ENCODE measurements at regions not wholly inside any gene's neighbourhood (a gene's known extent, or its start where the extent isn't known, plus 50 kb on each side); places are given as distances from the start of the nearest gene placed in this dataset.

GRCh38 chr21:32131960-32132359 is 146.9 kb downstream of the MIS18A start:
- DNase-seq = no peak
- H3K36me3 ChIP-seq = no peaks in the 10 kb centered on the region
- H3K27me3 ChIP-seq = no peaks in the 10 kb centered on the region
- H3K4me3 ChIP-seq = no peak overlapping the region
- peaks cover 0 to 6% (median 0%) of the 10 kb centered on the region in 4 donors for H3K9me3 ChIP-seq
- no peak for TF ChIP-seq EP300 (IDR thresholded peaks at IDR 0.05)
- intact Hi-C loops (cut with DNase I) = no loop called here
- WGBS, 2 donors = 59 to 66% methylated on average over 5 of the region's 5 CpGs
- no peak overlapping the region for H3K27ac ChIP-seq
- H3K4me1 ChIP-seq = peaks cover 0 to 6% (median 0%) of the 10 kb centered on the region in 4 donors

DNA sequence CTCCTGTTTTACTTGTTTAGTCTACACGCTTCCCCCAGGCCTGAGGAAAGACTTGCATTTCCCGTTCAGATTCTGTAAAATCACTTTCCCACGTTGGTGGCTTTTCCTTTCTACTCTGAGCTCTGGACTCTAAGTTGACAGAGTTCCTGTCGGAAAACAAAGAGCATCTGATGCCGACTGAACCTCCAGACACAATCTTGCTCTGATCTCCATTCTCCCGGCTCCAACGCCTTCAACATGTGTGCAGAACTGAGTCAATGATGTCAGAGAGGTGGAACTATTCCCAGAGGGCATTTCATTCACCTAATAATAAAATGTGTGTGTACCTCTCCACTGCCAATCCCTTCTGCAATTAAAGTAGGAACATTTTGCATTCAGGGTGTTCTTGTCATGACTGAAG is 147.7 kb downstream of the MIS18A start:
- Histone ChIP-seq H3K9me3 (peaks cover 0 to 6% (median 0%) of the 10 kb centered on the region in 4 donors), H3K4me3 (no peak overlapping the region), H3K27ac (no peak overlapping the region), H3K27me3 (no peaks in the 10 kb centered on the region), H3K4me1 (peaks cover 0 to 6% (median 0%) of the 10 kb centered on the region in 4 donors), H3K36me3 (no peaks in the 10 kb centered on the region)
- intact Hi-C loops (cut with DNase I) = no loop called here
- WGBS, 2 donors = 47 to 71% methylated on average over 7 of the region's 7 CpGs
- no peak for DNase-seq
- TF ChIP-seq EP300 (IDR thresholded peaks at IDR 0.05) (no peak), POLR2AphosphoS5 (IDR thresholded peaks at IDR 0.05) (no peak), CTCF (IDR thresholded peaks at IDR 0.05) (no peak), POLR2A (IDR thresholded peaks at IDR 0.05) (no peak)

GRCh38 chr21:32130031-32130891 is 148.6 kb downstream of the MIS18A start:
- no peak for DNase-seq
- Histone ChIP-seq H3K27ac (no peak overlapping the region), H3K27me3 (no peaks in the 10 kb centered on the region), H3K9me3 (peaks cover 0 to 6% (median 0%) of the 10 kb centered on the region in 4 donors), H3K4me1 (peaks cover 0 to 6% (median 0%) of the 10 kb centered on the region in 4 donors), H3K4me3 (no peak overlapping the region), H3K36me3 (no peaks in the 10 kb centered on the region)
- 86% methylated on average over 5 of the region's 5 CpGs for WGBS, 2 donors
- TF ChIP-seq CTCF (IDR thresholded peaks at IDR 0.05) = no peak
- TF ChIP-seq POLR2A (IDR thresholded peaks at IDR 0.05) = no peak
- TF ChIP-seq EP300 (IDR thresholded peaks at IDR 0.05) = no peak
- no peak for TF ChIP-seq POLR2AphosphoS5 (IDR thresholded peaks at IDR 0.05)
- intact Hi-C loops (cut with DNase I) = no loop called here

DNA sequence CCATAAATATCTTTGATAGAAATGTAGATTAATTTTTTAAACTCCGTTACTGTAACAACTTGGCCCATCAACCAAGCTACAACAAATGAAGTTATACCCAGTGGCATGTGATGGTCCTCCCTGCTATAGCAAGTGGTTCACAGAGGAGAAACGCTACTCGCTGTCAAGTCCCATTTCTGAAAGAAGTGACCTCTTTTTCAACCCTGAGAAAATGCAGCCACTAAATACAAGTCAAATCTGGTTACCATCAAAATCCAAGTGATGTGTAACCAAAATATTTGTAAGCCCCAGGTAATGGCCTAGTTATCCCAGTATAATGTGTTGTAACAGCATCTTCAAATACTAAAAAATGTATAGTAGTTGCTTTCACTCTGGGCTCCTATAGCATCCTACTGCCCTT is 151.8 kb downstream of the MIS18A start:
- peaks cover 0 to 3% (median 0%) of the 10 kb centered on the region in 4 donors for H3K4me1 ChIP-seq
- H3K36me3 ChIP-seq = no peaks in the 10 kb centered on the region
- H3K9me3 ChIP-seq = peaks cover 0 to 6% (median 1%) of the 10 kb centered on the region in 4 donors
- no peaks in the 10 kb centered on the region for H3K27me3 ChIP-seq
- no peak overlapping the region for H3K4me3 ChIP-seq
- 73 to 88% methylated on average over 3 of the region's 3 CpGs for WGBS, 2 donors
- intact Hi-C loops (cut with DNase I) = no loop called here
- no peak overlapping the region for H3K27ac ChIP-seq
- DNase-seq = no peak
- TF ChIP-seq POLR2AphosphoS5 (IDR thresholded peaks at IDR 0.05) = no peak
- TF ChIP-seq CTCF (IDR thresholded peaks at IDR 0.05) = no peak
- no peak for TF ChIP-seq EP300 (IDR thresholded peaks at IDR 0.05)
- TF ChIP-seq POLR2A (IDR thresholded peaks at IDR 0.05) = no peak

GRCh38 chr21:32122082-32122481 is 156.8 kb downstream of the MIS18A start:
- no peak for DNase-seq
- intact Hi-C loops (cut with DNase I) = no loop called here
- no peak overlapping the region for H3K4me3 ChIP-seq
- peaks cover 0 to 4% (median 0%) of the 10 kb centered on the region in 4 donors for H3K9me3 ChIP-seq
- TF ChIP-seq POLR2A (IDR thresholded peaks at IDR 0.05) (no peak), POLR2AphosphoS5 (IDR thresholded peaks at IDR 0.05) (no peak), CTCF (IDR thresholded peaks at IDR 0.05) (no peak), EP300 (IDR thresholded peaks at IDR 0.05) (no peak)
- H3K36me3 ChIP-seq = no peaks in the 10 kb centered on the region
- H3K4me1 ChIP-seq = no peaks in the 10 kb centered on the region
- H3K27ac ChIP-seq = no peak overlapping the region
- no peaks in the 10 kb centered on the region for H3K27me3 ChIP-seq
- 93 to 95% methylated on average over 2 of the region's 2 CpGs for WGBS, 2 donors
